ENCODE measurements at regions not wholly inside any gene's neighbourhood (a gene's known extent, or its start where the extent isn't known, plus 50 kb on each side); places are given as distances from the start of the nearest gene placed in this dataset.
"Not testable (repeated sequence)": the region's sequence is repeated elsewhere in the genome, so short reads cannot be mapped to it uniquely, and the experiment has no call there.

DNA sequence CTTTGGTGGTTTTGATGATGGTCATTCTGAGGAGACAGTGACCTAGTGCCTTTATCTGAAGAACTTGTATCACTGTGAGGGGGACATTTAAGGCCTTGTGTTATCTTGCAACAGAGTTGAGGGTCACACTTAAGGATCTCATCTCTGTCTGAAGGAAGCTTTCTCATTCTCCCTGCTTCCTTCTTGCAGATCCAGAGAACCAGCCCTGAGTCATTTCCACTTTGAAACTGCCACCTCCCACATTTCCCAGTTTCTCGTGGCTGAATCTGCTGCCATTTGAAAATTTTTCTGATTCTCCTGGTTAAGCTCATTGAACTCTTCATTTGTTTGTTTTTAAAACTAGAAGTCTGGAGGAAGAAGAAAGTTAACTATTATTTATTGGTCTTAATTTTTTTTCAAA, 190.2 kb upstream of the CDH11 start:
- DNase-seq (ENCODE audit: low spot score): no peak

DNA sequence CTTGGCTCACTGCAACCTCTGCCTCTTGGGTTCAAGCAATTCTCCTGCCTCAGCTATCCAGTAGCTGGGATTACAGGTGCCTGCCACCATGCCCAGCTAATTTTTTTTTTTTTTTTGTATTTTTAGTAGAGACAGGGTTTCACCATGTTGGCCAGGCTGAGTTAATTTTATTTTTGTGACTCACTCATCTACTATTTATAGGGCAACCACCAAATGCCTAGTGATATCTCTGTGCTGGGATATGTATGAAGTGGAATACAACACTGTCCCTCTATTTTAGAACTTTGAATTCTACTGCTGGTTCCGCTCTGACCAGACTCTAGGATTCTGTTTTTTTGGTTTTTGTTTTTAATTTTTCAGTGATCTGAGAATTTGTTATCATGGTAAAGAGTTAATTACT, 188.6 kb upstream of the CDH11 start:
- not testable (repeated sequence) for DNase-seq (ENCODE audit: low spot score)

DNA sequence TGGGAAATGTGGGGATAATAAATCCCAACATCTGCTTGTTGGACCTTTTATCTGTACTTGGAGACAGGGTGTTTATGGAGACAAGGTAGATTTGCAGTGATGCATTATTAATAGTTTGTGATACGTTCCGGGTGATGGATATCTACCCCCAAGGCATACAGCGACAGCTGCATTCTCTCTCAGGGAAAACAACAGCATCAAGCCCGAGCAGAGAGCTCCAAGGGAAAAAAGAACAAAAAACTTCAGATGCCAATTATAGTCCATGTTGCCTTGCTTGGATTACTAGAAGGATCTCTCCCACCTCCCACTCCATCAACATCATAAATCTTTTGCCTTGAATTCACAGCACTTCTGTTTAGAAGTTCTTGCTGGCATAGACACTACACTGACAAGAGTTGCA, 187.5 kb upstream of the CDH11 start:
- DNase-seq (ENCODE audit: low spot score): no peak

DNA sequence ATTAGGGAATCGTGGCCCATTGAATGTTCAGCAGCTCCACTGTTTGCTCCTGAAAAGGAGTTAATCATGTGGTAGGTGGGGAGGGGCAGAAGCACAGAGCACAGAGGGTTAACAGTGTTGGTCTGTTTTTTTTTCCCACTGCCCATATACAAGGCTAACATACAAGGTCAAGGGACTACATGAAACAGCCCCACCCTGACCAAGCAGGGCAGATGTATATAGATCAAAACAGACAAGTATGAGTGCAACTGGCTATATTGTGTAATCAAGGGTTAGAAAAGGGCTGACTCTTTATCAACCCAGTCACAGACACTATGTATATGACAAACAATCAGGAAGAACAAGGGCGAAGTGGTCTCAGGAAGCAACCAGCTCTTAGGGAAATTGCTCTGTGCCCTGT, 186.6 kb upstream of the CDH11 start:
- DNase-seq (ENCODE audit: low spot score): no peak

DNA sequence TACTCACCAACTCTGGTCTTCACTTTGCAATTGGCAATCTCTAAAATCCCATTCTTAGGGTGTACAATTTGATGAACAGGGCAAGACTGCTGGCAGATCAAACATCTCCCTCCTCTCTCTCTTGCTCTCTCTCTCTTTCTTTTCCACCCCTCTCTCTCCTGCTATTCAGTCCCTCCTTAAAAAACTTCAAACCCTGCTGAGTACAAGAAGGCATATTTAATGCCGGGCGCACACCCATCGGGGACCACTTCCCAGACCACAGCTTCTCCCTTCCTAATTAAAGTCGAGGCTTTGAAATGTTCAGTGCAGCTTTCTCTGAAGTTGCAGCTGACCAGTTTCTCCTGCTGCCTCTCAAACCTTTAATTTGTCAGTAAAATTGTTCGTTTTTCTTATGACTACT, 185.4 kb upstream of the CDH11 start:
- DNase-seq (ENCODE audit: low spot score): no peak

DNA sequence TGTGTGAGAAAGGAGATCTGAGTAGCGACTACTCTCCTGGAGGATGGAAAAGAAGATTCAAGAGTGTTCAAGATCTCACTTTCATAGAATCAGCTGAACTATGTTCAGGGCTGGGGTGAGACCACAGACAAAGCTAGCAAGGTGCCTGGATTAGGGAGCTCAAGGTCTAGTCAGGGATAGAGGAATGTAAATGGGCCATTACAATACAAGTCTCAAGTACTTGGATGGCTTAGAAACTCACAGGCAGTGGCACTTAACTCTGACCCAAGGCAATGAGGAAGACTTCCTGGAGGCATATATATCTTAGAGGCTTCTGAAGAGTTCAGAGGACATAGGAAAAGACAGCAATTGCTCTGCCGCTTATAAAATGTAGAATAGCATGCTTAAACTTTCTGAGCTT, 184.9 kb upstream of the CDH11 start:
- no peak for DNase-seq (ENCODE audit: low spot score)

DNA sequence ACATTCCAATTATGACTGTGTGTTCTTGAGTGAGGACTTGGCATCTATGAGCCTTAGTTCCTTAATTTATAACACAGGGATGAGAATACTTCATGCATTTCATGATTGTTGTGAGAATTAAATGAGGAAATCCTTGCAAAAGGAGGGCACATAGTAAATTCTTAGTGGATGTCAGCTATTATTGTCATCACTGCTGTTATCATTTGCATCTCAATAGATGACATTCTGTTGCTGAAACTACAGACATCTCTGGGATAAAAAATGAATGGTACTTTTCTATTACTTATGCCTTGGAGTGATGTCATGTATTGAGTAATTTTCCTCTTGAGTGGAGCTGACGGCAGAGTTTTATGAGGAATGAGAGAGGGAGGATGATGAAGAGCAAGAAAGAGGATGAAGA, 184.4 kb upstream of the CDH11 start:
- no peak for DNase-seq (ENCODE audit: low spot score)

DNA sequence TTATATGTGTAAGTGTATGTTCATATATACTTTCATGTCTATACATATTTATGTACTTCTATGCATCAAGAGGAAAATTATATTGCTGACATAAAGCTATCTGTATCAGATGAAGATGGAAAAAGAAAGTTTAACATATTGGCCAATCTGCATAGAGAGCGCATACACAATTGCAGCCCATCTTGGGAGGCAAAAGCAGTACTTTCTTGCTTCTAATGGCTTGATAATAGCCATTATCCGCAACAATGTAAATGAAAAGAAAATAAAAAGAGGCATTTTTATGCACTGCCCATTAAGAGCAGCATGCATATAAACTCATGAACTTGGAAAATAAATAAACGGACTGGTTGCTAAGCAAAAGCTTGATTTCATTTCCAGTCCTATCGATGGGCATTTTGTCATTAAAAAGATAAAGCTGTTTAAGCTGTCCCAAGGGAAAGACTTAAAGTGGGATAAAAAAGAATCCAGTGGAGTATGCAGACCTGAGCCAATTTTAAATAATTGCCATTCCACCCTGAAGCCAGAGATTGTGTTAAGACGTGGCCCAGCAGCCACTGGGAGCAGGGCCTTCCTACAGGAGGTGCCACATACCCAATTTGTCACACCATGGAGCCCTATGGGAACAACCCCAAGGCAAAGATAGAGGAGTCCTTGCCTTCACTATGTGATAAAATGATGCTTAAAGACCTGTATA, 183.6 kb upstream of the CDH11 start:
- no peak for DNase-seq (ENCODE audit: low spot score)

DNA sequence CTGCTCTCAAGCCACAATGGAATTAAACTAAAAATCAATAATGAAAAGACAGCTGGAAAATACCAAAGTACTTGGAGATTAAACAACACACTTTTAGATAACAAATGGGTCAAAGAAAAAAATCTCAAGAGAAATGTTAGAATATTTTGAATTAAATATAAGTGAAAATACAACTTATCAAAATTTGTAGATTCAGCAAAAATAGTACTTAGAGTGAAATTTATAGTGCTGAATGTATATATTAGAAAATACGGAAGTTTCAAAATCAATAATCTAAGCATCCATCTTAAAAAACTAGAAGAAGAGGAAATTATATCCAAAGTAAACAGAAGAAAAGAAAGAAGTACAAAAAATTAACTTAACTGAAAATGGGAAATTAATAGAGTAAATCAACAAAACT, 179.2 kb upstream of the CDH11 start:
- DNase-seq (ENCODE audit: low spot score): no peak

DNA sequence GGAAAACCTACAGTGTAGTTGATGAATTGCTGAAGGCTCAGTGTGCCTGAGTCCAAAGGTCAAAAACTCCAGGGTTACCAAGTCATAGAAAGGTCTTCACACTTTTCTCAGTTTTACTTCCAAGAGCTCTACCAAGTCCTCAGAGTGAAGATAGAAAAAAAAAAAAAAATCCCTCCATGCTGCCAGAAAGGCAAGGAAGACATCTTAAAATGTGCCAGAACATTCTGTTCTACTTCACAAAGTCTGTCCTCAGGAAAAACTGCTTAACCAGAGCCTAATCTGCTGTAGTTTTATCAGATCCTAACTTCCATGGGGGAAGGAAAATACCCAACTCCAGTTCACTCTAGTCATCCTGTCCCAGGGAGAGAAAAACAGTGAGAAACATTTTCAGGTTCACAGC, 175.6 kb upstream of the CDH11 start:
- DNase-seq (ENCODE audit: low spot score): no peak

DNA sequence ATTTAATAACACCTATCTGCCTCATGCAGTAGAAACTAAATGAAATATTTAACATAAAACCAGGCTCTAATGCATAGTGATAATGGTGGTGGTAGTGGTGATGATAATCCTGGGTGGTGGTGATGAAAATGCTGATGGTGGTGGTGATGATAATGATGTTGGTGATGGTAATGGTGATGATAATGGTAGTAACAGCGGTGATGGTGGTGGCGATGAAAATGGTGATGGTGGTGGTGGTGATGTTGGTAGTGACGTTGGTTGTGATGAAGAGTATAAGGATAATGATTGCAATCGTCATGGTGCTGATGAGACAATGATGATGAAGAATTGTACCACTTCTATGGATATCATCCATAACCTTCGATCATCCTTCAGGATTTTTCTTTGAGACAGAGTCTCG, 173.7 kb upstream of the CDH11 start:
- no peak for DNase-seq (ENCODE audit: low spot score)

DNA sequence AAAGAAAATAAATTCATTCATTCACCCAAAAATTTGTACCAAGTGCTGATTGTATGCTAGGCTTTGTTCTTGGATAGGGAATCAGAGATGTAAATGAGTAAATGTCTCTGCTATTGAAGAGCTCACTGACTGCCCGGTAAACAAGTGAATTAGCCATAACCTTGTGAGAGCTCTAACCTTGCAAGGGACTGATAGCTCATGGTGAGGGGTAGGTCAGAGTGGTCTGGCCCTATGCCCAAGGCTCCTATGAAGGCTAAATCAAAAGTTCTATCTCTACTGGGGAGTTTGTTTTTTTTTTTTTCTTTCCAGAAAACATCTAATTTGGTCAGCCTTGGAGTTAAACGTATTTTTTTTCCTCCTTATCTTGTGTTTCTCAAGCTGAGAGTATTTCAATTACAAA, 172.8 kb upstream of the CDH11 start:
- no peak for DNase-seq (ENCODE audit: low spot score)

DNA sequence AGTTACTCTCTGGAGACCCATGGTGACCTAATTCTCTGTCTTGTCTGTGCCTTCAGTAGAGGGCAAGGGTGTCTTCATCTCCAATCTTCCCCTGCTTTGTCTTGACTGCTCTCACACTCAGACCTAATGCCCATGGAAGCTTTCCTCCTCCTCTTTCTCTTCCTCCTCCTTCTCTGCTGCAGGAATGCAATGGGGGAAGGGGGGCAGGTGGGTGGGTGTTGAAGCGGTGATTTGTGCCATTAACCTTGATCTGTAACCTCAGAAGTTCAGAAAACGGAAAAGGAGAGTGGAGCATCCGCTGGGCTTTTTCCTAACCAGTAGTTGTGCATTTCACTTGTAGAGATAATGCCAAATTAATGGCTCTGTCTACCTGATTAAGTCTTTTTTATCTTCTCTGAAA, 172.3 kb upstream of the CDH11 start:
- no peak for DNase-seq (ENCODE audit: low spot score)

DNA sequence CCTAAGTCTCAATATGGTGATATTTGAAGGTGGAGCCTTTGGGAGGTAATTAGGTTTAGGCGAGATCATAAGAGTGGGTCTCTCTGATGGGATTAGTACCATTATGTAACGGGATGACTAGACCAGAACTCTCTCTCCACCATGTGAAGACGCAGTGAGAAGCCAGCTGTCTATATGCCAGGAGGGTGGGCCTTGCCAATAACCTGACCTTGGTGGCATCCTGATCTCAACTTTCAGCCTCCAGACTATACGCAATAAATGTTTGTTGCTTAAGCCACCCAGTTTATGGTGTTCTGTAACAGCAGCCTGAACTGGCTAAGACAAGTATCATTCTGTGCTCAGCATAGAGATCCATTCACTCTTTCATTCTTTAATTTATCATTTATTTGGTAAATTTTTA, 167.2 kb upstream of the CDH11 start:
- DNase-seq (ENCODE audit: low spot score): no peak

DNA sequence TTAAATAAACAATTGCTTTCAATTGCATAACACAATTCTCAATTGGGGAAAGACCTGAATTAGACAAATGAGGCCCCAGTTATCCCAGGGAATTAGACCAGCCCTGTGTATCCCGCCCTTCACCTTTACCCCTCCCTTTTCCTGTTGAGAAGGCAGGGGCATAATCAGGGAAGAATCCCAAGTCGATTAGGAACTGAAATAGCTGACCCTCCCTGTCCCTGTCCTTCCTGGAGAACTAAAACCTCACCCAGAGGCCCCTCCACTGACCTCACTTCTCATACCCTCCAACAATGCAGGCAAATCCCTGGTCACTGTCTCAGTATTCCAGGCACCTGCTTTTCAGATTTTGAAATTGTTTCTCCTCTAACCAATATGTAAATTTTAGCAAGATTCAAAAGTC, 165.4 kb upstream of the CDH11 start:
- DNase-seq (ENCODE audit: low spot score): no peak

DNA sequence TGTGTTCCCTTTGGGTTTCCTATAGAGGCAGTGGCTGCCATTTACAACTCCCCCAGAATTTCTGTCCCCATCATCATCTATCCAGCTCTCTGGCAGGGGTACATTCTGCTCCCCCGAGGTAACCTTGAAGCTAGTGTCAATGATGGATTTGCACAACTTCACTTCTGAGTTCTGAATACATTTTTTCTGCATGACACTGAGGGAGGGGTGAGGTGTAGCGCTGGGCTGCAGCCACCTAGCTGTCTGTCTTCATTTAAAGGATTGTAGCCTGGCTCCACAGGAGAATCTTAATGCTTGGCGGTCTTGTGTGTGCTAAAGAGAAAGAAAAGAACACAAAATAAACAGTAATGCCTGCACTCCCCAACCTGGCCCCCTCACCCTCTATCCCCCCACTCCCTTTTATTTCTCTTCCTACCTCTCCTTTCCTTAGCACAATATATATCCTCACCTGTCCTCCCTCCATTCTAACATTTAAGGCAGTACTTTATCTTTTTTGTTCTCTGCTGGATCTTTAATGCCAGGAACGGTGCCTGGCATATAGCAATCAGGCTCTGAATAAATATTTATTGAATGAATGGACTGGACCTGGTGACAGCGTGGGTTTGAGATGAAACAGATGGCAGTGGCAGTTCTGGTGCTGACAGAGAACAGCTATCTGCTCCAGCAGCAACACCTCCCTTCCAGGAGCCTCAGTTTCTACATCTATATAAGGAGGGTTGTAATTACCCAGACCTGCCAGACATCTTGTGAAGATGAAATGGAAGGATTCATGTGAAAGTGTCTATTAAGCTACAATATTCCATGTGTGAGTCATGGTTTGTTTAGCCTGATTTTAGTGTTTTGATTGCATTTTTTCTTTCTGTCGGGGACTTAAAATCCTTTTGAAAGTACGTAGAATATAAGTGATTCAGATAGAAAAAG, 163.5 kb upstream of the CDH11 start:
- no peak for DNase-seq (ENCODE audit: low spot score)

DNA sequence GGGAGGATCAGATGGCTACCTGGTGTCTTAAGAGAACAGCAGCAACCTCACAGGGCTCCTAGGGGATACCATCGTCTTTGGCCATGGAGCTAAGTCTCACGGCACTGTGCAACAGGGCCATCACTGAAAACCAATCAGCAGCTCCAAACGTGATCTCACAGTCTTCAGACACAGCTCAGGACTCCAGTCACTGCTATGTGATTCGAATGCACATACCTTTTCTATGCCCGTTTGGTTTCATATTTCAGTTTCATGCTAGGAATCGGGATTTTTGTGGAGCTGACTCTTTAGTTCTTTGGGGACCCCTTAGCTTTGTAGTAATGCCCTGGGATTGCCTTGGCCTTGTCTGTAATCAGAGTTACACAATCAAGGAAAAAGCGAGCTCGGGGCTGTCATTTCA, 162.8 kb upstream of the CDH11 start:
- no peak for DNase-seq (ENCODE audit: low spot score)

DNA sequence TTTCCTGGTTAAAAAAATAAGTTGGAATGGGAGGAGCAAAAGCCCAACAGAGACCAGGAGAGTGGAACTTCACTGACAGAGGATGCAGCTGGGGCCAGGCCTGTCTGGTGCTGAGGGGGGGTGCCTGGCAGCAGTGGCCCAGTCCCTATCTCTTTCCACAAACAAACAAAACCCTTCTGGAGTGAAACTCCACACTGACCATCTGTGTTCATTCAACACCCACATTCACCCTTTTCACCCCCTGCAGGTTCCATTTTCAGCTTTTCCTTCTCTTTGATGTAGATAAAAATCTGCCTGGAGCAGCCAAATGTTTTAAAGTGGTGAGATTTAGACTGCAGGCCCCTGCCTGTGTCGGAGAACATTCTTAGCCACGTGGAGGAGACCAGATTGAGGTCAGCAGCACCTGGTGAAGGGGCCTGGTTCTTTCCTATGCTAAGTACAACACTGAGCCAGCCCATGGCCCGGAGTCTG, 161.4 kb upstream of the CDH11 start:
- no peak for DNase-seq (ENCODE audit: low spot score)

DNA sequence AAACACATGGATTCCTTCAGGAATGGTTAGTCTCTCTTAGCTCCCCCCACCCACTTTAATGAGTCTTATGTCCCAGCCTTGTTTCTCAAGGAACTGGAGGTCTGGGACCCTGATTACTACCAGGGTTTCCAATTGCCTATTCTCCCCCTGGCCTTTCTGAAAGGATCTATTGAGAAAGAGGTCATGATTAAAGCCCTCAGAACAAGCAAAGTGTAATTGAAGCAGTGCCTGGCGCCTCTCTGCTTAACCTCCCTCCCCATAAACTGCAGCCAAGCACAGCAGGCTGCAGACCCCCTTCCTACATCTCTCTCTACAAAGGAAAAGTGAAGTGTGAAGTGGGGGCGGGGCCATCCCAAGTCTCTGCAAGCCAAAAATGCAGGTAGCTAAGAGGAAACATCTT, 159.7 kb upstream of the CDH11 start:
- no peak for DNase-seq (ENCODE audit: low spot score)

DNA sequence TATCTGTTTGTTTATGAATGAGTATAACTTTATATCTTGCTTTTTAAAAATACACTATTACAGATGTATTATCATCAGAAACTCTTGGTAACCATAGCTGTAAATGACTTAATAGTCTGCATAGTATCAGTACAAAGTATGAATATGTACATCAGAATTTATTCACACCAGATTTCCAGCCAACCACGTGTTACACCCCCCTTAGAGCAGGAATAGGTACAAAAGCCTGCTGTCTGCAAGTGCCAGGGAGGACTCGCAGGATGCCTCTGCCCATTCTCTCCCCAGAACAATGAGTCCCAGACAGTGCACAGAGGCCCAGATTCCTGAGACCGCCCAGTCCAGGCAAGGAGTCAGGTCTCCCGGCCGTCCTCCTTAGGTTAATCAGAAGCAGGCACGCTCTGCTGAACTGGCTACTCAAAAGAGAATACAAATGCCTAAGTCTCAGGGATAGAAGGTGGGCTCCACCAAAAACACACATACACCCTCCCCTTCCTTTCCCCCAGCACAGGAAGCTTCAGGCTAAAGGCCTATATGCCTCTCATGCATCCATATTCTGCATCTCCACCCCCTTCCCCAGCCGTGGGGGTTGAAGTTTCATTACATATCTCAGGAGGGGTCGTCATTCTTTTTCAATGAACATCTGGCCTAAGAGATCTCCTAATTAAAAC, 159.1 kb upstream of the CDH11 start:
- no peak for DNase-seq (ENCODE audit: low spot score)

DNA sequence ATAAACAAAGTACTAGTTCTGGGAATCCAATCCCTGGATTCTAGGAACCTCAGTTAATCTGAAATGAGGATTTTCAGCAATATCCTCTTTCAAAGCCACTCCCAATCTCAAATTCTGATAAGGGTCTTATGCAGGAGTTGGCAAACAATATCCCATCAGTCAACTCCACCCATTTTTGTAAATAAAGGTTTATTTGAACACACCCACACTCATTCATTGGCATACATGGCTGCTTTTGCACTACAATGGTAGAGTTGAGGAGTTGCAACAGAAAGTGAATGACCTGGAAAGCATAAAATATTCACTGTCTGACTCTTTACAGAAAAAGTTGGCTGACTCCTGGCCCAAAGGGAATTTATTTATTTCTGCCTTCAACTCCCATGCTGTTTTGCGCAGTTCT, 157.7 kb upstream of the CDH11 start:
- no peak for DNase-seq (ENCODE audit: low spot score)

DNA sequence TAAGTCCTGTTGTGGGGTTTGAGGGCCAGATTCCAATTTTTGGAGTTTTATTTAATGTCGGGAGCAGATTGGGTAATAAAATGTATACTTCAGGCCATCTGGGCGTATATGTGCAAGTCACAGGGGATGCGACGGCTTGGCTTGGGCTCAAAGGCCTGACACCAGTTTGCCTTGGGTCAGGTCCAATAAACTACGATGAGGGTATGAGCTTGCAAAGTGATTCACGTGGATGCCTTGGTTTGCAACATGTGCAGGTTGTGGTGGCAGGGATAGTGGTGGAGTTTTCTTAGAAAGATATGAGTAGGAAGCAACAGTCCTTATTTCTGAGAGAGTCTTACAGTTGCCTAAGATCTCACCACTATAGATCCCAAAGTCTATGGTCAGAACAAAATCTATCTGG, 157.0 kb upstream of the CDH11 start:
- no peak for DNase-seq (ENCODE audit: low spot score)

DNA sequence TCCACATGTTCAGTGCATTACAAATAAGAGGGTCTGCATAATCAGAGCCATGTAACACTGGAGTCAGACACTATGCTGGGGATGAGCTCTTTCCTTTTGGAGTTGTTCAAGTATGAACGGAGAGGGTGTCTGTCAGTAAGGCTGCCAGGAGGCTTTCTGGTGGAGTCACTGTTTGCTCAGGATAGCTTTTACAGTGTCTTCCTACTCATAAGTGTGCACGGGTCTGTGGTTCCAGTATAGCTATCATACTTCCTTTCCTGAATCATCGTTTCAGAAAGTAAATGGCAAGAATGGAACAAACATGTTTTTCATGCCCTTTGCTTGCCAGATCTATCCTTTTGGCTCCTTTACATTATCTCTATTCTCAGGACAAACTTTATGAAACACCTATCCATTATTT, 152.7 kb upstream of the CDH11 start:
- no peak for DNase-seq (ENCODE audit: low spot score)
